ENCODE measurements at regions not wholly inside any gene's neighbourhood (a gene's known extent, or its start where the extent isn't known, plus 50 kb on each side); places are given as distances from the start of the nearest gene placed in this dataset.

- TF ChIP-seq CTCF (IDR thresholded peaks at IDR 0.05) (no peak), POLR2A (IDR thresholded peaks at IDR 0.05) (no peak)
Measured at GRCh38 chr7:16261654-16262053, 159.7 kb downstream of the CRPPA start.

All from thyroid gland (tissue), 4 donors.